ENCODE measurements at regions not wholly inside any gene's neighbourhood (a gene's known extent, or its start where the extent isn't known, plus 50 kb on each side); places are given as distances from the start of the nearest gene placed in this dataset.

GRCh38 chr20:47418069-47418757 is 61.7 kb upstream of the ZMYND8 start:
- TF ChIP-seq POLR2A (IDR thresholded peaks at IDR 0.05; ENCODE audit: extremely low read depth, insufficient read length) (no peak), MYC (IDR thresholded peaks at IDR 0.05; ENCODE audit: low read depth, low read length) (no peak)

Measured in NB4 (cell line).